ENCODE measurements at regions not wholly inside any gene's neighbourhood (a gene's known extent, or its start where the extent isn't known, plus 50 kb on each side); places are given as distances from the start of the nearest gene placed in this dataset.

DNA sequence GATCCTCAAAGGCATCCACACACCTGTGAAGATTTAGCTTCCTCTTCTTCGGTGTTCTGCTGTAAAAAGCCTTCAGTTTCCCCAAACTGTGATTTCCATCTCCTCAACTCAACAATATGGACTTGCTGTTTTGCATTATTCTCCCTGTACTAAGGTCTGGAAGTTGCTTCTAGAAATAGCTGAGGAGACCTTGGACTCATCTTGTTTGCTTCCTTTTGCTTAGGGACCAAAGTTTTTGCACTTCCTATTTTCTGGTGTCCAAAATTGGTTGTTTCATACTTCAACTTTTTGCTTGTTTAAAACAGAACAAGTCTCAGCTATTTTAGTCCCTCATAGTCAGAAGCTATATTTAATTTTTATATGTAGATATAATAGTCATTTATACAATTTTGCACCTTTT lies 201.9 kb upstream of the COPS8 start:
- DNase-seq, result no peak

DNA sequence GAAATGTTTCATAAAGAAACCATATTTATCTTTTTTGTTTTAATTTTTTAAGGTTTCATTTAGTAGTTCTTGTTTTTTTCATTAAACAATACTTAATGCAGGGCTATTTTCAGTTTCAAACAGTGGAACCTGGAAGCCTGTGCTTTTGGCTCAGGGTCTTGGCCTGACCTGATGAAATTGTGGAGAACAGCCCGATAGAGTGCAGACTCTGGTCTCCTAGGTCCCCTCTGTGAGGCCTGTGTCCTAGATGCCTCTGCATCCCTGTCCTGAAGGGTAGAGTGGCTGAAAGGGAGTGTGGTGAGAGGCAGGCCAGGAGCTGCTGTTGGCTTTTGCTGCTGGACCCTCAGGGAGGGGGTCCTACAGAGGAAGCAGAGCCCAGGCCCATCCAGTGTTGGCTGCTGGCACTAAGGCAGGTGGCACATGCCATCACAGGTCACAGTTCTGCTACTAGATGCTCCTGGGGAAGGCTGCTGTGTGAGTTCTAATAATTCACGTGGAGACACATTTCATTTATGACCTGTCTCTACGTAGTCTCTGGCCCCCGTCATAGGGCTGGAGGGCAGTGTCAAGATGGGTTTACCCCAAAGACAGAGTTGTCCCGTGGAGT lies 201.0 kb upstream of the COPS8 start:
- no peak for DNase-seq

DNA sequence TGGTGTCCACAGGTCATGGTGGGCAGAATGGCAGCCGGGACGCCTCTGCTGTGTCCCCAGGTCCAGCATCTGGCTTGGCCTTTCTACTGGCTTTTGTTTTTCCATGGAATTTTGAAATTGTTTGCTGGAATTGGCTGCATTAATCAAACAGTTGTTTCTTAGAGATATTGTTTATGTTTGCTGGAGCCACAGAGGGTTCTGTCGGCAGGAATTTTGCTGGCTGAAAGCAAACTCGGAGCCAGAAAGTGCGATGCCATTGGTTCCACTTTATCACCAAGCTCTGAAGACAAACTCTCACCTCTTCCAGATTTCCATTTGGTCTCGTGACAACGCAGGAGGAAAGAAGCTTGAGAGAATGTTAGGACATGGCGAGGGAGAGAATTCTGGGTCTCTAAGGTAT lies 199.2 kb upstream of the COPS8 start:
- no peak for DNase-seq

DNA sequence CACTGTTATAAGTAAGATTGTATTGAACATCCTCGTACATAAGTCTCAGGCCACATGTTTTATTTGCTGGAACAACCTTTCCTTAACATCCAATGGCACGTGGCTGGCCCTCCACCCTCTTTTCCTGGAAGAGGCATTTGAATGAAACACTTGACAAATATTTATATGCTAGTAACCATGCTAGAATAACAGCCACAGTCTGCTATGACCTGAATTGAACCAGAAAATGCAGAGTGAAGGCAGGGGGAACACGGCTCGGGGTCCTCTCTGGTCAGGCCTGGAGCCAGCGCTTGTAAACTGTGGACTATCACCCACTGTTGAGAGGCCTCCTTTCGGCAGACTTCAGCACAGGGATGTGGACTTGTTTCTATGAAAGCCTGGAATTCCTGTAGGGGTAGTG lies 198.2 kb upstream of the COPS8 start:
- DNase-seq, result peak; percentile 26

DNA sequence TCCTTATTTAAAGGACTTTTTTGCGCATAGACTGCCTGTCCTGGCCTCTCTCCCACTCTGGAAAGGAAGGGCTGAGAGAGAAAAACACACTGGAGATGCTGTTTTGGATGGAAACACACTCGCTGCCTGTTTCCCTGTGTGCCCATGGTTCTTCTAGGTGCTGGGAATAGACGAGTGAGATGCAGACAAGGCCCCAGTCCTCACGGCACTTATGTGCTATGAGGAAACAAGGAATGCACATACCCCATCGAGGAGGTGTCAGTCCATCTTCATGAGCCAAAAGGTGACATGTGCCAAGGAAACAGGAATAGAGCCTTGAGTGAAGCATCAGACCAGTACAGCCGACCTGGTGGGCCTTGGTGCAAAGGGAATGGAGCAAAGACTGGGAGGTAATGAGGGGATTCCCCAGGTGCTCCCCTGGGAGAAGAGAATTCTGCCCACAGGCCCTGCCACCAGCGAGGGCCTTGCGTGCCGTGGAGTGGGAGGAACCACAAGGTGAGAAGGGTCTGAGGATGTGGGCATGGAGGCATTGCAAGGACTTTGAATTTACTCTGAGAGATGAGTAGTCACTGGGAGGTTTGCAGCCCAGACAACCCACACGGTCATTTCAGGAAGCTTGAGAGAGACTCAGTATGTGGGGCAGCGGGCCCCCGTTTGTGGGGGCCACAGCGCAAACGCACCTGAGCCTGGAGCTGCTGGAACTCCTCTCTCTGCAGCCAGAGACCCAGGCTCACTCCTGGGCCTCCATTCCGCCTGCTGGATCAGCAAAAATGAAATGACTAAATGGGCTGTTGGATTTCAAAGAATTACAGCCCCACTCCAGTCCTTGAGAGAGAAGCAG lies 197.5 kb upstream of the COPS8 start:
- no peak for DNase-seq

DNA sequence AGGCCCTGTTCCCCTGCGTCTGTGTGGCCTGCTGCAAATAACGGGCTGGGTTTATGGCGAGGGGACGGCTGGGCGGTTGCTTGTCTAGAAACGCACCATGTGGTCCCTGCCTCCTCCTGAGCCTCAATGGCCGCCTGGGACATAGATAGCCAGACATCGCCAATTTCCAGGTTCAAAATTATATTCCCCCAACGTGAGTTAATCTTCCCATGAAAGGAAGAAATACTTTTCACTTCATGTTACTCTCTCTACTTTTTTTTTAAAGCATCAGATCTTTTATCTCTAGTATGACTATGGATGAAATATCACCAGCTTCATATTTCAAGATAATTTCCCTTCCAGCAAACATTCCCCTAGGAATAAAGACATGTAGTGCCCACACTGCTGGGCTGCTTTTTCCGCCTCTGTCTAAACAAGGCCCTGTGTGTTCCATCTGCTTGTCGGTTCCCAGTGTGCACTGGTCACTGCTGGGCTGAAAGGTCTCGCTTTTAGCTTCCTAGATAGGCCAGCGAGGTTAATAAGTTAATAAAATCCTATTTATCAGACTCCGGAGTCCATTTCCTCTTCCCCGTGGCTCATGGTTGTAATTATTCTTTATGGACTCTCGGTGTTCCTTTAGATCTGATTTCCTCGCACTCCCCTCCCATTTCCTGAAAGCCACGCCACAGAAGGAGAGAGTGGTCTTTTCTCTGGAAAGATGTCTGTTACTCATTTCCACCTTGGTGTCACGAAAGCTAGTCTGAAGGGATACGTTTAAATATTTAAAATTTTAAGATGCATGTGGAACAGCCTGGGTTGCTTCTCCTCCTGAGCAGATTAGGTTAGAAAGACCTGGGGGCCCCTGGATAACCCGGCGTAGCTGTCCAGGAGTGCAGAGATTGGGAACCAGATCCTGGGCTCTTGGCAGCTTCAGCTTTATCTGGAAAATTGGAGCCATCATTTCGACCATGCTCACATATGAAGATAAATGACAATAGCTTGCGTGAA lies 196.6 kb upstream of the COPS8 start:
- DNase-seq, result no peak

DNA sequence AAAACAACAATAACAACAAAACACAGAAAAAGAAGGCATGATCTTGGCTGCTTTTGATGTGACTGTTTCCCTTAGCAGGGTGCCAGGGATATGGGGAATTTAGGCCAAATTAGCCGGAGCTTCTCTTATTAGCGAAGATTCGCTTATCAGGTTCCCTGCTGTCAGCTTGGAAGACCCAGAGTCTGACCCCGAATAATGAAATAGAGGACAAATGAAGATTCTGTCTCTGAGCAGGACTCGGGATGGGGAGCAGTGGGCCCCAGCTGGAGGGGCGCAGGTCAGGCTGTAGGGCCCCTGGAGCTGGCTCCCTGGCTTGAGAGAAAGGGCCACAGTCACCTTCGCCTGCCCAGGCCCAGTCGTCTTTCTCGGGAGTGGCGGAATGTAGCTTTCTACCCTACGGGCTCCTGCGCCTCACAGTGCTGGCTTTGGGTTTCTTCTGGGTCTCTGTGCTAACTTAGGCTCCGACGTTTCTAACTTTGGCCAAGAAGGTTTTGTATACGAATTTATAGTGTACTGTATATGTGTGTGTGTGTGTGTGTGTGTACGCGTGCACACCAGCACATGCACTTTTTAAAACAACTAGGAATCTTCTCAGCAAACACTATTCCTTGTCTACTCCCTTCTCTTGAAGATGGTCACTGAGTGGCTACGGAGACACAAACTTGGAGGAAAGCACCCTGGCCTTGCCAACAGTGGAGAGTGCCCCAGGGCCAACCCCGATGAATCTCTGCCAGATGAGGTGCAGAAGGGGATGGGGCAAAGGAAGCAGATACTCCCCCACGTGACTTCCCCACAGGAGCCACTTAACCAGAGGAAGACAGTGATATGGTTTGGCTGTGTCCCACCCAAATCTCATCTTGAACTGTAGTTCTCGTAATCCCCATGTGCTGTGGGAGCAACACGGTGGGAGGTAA lies 195.6 kb upstream of the COPS8 start:
- no peak for DNase-seq

DNA sequence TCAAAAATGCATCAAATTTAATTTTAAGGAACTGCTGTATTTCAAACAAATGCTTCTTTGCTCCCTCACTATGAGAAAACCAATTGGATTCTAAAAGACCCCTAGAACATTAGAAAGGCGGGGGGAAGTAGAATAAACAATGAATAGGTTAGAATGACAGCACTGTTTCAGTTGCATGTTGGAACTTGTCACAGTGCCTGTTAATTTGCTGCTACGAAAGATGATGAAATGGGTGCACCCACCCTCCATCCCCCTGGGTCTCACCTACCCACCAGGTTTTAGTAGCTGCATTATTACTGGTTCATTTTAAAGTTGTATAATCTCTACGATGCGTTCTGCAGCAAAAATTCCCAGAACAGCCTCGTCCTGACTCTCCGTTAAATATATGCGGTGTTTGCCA lies 193.0 kb upstream of the COPS8 start:
- DNase-seq, result no peak

DNA sequence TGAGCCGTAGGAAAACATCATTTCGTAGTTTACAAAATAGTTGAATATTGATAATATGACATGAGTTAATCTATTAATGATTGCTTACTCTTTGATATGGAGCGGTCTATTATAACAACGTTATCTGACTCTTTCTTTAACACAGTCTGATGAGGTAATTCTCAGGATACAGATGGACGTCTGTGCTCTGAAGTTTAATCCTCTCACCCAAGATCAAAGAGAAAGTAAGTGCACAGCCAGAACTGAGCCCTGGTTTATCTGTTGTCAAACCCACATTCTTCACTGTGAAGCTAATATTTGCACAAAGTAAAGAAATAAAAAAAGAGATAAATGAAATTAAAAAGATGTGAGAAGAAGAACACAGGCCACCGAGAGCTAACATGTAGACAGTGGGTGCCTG lies 190.9 kb upstream of the COPS8 start:
- DNase-seq, result no peak

DNA sequence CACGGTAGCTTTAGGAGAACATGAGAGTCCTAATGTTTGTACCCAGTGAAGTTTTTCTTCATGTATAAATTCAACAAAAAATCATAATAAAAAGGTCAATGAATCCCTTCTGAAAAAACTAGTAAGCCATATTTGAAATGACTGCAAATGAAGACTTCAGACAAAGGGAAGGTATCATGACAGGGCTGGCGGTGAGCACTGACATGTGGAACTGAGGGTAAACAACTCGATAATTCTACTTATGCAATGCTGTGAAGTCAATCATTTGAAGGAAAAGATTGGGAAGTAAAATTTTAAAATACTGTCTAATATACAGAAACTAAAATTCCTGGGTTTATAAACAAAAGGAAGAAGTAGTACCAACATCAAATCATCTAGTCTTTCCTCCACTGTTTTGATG lies 190.2 kb upstream of the COPS8 start:
- no peak for DNase-seq

DNA sequence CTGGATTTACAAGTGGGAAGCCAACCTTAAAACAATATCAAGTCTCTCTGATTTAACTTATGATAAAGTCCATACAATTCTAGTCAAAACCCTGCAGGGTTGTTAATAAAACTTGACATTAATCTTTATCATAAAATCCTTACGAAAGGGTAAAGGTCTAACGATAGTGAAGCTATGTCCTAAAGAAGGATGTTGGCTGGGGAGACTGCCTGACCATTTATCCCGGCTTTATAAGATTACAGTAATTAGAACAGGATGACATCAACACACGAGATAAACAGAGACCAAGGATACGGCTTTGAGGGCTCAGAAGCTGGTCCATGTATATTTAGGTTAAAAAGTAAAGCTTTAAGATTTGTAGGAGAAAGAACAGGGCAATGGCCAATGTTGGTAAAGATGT lies 189.0 kb upstream of the COPS8 start:
- no peak for DNase-seq

DNA sequence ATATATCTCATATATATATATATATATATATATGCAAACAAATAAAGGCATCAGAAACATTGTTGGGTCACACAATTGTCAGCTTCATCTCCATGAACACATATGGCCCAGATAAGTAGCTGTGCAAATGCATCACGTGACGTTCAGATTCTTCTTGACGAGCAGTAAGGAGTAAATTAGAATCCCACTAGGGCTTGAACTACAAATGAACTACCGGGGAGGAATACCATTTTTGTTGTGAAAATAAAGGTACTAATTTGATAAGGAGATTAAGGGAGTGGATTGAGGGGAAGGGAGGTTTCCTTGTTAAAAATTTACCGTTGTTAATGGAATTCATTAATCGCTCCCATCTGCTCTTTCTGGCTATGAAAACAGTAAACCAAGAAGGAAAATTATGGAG lies 186.5 kb upstream of the COPS8 start:
- DNase-seq, result no peak

DNA sequence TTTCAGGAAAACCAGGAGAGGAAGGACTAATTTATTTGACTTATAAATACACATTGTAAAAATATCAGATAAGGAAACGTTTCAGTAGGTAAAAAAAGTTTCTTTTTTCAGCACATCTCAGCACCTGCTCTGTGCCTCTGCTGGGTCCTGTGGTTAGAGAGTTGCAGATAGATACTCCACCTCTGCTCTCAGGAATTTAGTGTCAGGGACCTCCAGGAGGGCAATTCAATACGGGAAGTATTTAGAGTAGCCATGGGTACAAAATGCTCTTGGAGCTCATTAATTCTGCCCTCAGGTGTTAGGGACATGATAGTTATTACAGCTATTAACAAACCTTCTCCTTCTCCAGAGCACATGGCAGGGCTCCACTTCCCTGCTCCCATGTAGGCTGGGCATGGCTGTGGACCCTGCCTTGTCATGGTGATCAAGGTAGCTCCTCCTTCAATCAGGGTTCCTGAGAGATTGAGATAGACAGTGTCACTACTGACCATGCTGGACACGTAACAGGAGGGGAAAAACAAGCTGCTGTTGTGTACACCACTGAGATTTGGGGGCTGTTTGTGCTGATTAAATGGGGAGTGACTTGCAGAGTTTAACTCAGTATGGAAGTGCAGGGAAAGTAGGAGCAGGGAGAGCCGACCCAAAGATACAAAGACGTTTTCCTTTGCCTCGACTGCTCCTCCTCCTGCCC lies 185.6 kb upstream of the COPS8 start:
- no peak for DNase-seq

DNA sequence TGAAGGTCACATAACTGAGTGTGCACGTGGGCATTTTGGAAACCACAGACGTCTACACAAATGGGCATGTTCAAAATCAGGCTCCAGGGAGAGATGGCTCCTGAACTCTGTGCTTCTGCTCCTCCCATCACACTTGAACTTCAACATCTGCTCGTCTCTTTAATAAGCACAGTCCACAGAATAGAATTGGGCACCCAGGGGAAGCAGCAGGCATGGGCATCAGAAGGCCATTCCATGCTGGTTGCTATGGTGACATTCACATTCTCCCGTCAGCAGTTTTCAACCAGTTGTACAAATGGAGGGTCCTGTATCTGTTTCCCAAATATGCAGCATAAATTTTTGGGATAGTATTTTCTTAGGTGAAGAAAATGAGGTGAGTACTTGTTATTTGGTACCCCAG lies 183.7 kb upstream of the COPS8 start:
- DNase-seq, result no peak

DNA sequence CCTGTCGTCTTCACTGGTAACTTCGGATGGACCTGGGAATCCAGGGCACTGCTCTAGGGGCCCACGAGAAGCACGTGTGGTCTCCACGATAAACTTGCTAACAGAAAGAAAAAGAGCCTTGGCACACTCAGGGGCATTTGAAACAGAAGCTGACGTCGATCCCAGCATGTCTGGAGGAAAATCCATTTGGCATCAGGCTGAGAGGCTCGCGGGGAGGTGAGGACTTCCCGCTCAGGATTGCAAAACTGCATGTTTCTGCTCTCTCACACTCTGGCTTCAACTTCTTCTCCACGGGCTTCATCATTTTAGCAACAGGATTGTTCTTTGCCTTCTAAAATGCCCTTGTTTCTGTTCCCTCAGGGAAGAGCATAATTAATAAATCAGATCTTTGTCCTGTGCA lies 181.7 kb upstream of the COPS8 start:
- no peak for DNase-seq

DNA sequence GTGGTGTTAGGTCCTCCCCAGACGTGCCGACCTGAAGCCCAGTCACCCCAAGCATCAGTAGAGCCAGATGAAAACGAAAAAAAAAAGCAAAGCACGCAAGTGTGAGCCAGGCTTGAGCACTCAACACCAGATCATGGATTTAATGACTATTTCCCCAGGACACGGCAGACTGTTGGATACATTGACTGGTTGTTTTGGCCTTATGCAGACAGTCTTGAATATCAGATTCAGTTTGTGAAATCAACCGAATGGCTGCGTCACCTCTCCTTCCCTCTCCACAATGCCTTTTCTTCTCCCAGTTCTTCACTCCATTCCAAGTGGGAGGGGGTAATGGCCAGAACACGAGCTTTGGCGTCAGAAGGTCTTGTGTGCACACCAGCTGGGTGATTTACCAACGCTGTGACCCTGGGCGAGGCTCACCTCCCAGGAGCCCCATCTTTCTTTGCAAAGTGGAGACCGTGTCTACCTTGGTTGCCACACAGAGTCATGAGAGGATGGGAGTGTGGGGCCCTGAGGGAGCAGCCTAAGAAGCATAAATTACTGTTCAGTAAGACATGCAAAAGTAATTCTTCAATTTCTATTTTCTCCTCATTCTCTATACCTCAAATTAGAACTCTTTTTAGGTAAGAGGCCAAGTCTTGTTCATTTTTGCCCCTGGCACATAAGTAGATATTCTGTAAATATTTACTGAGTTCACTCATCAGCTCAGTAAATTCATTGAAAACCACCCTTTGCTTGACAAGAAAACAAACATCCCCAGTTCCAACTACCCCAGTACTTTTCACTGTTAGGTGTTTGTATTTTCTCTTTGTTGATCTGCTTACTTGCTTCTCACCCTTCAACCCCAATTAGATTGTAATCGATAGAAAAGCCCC lies 181.1 kb upstream of the COPS8 start:
- DNase-seq, result no peak

DNA sequence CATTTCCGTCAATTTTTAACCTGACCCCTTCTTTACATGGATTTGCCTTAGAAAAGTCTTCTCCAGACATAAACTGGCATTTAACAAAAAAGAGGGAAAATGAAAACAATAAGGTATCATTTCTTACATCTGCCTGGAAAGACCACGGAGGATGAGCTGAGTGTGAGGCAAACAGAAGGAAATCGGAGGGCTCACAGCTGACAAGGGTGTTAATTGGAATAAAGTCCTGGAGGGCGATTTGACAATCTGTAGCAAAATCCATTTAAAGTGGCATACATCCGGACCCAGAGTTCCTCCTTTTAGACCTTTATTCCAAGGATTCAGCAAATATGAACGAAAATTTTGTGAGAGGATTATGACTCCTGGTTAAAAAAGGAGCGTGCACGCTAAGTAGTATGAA lies 179.7 kb upstream of the COPS8 start:
- no peak for DNase-seq

DNA sequence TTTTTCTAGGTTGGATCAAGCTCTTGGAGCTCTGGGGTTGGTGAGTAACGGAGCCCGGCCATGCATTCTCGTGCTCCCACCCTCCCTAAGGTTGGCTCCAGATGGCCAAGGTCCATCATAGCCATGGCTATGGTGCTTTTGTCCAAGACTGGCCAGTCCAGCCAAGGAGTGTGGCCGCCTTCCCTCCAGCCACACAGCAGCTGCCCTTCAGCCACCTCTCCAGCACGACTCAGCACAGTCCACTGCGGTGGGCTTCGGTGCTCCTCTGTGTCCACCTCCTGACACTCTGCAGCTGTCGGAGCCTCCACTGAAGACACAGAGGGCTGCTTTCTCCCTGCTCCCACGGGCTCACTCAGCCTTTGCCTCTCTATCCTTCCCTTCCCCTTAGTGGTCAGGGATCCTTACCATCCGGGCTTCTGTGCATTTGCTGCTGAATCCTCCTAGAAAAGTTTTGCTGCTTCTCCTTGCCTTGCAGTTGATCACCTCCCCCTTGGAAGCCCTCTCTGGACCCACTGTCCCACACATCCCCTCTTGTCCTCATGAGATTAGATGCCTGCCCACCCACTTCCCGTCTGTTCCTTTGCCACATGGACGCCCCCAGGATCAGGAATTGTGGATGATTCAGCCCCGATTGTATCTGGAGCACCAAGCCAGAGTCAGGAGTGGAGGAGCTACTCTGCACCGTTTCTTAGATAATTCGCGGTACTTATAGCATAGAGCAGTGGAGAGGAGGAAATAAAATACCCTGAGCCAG lies 177.1 kb upstream of the COPS8 start:
- DNase-seq, result no peak

DNA sequence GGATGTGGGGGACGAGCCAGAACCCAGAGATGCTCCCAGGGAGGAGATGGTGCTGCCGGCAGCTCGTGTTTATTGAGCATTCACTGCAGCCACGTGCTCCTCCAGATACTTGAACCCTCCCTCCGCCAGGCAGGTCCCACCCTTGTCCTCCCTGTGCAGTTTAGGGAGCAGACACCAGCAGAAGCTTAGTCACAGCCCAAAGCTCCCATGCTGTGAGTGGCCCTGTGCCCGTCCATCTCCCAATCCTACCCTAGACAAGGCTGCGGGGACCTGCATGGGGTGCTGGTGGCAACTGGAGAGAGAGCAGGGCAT lies 176.5 kb upstream of the COPS8 start:
- DNase-seq, result no peak

DNA sequence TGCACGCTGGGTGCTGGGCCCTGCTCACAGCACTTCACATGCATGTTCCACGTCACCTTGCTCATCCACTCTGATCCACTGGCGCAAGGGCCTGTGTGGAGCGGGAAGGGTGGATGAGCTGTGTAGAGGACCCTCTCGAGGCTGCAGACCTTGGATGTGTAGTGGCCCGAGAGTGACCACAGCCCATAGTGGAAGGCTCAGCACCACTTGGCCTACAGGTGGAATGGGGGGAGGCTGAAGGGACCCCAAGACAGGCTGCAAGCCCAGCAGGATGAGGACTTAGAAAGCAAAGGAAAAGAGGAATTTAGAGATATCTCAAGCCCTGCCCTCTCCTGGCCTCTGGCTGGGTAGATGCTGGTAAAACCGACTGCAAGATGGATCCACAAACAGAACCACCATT lies 175.9 kb upstream of the COPS8 start:
- no peak for DNase-seq

Data from amniotic stem cell (primary cell).